IMR-90 (cell line): ENCODE measurements at regions not wholly inside any gene's neighbourhood (a gene's known extent, or its start where the extent isn't known, plus 50 kb on each side); places are given as distances from the start of the nearest gene placed in this dataset.

Experiments
- CEBPB ChIP-seq: IDR thresholded peaks from 2 replicates; pipeline ENCODE4 v1.6.1; 2012; ENCODE audit warnings: low read depth, low read length, improper control_type of control experiment
- CTCF ChIP-seq: conservative IDR thresholded peaks from 2 replicates; pipeline ENCODE4 v1.5.1; 2012; ENCODE audit warnings: mild to moderate bottlenecking, low read depth, low read length, improper control_type of control experiment
- MXI1 ChIP-seq: IDR thresholded peaks from 2 replicates; pipeline ENCODE4 v1.6.1; 2012; ENCODE audit warnings: low read depth, mild to moderate bottlenecking, low read length, moderate library complexity, borderline replicate concordance
- POLR2A ChIP-seq: IDR thresholded peaks from 2 replicates; pipeline ENCODE4 v1.6.1; 2012; ENCODE audit warnings: mild to moderate bottlenecking, low read depth, low read length
- RFX5 ChIP-seq: IDR thresholded peaks from 2 replicates; pipeline ENCODE4 v1.8.0; 2012; ENCODE audit warnings: low read depth, mild to moderate bottlenecking, low read length, moderate library complexity
- SMC3 ChIP-seq: fragments of 150-350 bp; IDR thresholded peaks from 2 replicates; pipeline ENCODE4 v1.6.1; 2016; ENCODE audit warnings: low read depth, mild to moderate bottlenecking, antibody characterized with exemption, low read length, moderate library complexity
- USF2 ChIP-seq: fragments of 150-350 bp; IDR thresholded peaks from 2 replicates; pipeline ENCODE4 v1.6.1; 2017; ENCODE audit warnings: mild to moderate bottlenecking, antibody characterized with exemption, low read length, low read depth

- TF ChIP-seq CTCF, result no peak
- no peak for TF ChIP-seq CEBPB
- TF ChIP-seq MXI1, result no peak
- no peak for TF ChIP-seq RFX5
- no peak for TF ChIP-seq USF2
- TF ChIP-seq POLR2A, result no peak
- no peak for TF ChIP-seq SMC3
Measured at GRCh38 chrX:22699581-22700091, 300.1 kb upstream of the DDX53 start.
